ENCODE measurements at regions not wholly inside any gene's neighbourhood (a gene's known extent, or its start where the extent isn't known, plus 50 kb on each side); places are given as distances from the start of the nearest gene placed in this dataset.

DNA sequence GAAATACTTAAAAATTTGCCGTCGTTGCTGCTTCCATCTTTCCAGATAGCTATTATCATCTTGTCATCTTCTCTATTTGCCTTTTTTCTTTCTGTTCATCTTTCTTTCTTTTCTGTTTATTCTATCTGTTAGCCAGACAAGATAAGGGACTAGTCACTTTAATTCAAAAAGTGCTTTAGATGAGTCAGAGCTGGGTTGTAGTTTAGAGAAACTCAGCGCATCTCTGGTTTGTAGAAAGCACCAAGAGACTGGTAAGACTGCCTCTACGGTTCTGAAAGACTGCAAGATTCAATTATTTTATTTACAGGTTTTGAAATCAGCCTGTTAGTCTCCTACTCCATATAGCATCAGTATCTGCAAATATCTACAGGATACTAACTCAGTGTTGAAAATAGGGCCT, 562.8 kb upstream of the RIOK2 start:
- Histone ChIP-seq H3K36me3 (no peaks in the 10 kb centered on the region), H3K4me3 (no peak overlapping the region), H3K9me3 (no peaks in the 10 kb centered on the region), H3K27me3 (0 out of 2 replicates have a peak, but pooled peaks cover 5% of the 10 kb centered on the region)
- DNase-seq = no peak

DNA sequence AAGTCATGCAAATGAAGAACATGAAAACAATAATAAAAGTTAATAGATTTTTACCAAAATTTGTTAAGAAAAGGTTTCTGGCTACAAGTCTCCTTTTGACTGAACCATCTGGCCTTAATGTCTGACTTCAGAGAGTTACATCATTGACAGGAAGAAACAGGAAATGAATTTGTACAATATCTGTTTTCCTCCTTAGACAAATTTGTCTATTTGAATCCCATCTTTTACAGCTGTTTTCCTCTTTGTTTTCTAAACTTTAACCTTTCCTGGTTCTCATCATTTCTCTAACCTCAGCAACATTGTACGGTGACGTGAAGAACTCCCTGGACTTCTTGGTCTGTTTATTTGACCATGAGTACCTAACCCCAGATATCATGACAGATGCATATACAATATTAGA, 567.5 kb upstream of the RIOK2 start:
- Histone ChIP-seq H3K9me3 (no peaks in the 10 kb centered on the region), H3K36me3 (no peaks in the 10 kb centered on the region), H3K27me3 (no peaks in the 10 kb centered on the region), H3K4me3 (no peak overlapping the region)
- no peak for DNase-seq

DNA sequence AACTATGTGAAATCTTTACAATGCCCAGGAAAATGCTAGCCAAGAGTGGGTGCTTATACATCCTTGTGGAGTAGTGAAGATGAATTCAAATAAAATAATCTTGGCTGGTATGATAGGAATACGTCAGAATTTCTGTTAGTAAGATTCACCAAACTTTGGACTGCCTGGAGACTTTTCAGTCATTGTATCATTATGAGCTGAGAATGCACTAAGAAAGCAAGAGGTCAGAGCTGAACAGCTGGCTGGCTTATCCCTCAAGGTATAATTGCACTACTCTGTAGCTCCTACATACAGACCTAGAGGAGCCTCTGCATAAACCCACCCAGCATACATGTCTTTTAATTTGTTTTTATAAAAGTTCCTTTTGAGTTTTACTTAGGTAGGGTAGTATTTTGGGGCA, 568.5 kb upstream of the RIOK2 start:
- Histone ChIP-seq H3K36me3 (no peaks in the 10 kb centered on the region), H3K4me3 (no peak overlapping the region), H3K27me3 (no peaks in the 10 kb centered on the region), H3K9me3 (no peaks in the 10 kb centered on the region)
- no peak for DNase-seq

- no peaks in the 10 kb centered on the region for H3K36me3 ChIP-seq
- no peak overlapping the region for H3K4me3 ChIP-seq
- DNase-seq = no peak
- H3K27me3 ChIP-seq = no peaks in the 10 kb centered on the region
- H3K9me3 ChIP-seq = no peaks in the 10 kb centered on the region
Measured at GRCh38 chr5:97752871-97753270, 569.8 kb upstream of the RIOK2 start.

DNA sequence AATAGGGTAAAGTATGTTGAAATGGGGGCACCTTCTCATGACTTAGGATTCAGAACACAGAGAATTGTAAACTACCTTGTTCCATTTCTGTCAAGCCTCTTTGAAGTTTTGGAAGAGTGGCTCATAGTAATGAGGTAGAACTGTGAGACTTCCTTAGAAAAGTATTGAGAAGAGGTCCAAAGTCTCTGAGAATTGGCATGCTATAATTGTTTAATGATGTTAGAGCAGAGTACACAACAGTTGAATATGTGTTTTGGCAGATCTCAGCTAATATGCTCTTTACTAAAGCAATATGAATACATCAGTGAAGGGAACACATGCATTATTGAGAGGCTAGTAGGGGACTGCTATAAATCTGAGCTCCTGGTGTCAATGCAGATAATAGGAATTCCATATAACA, 579.4 kb upstream of the RIOK2 start:
- H3K27me3 ChIP-seq = 0 out of 2 replicates have a peak, but pooled peaks cover 2% of the 10 kb centered on the region
- no peaks in the 10 kb centered on the region for H3K9me3 ChIP-seq
- H3K36me3 ChIP-seq = no peaks in the 10 kb centered on the region
- DNase-seq = no peak
- H3K4me3 ChIP-seq = no peak overlapping the region

DNA sequence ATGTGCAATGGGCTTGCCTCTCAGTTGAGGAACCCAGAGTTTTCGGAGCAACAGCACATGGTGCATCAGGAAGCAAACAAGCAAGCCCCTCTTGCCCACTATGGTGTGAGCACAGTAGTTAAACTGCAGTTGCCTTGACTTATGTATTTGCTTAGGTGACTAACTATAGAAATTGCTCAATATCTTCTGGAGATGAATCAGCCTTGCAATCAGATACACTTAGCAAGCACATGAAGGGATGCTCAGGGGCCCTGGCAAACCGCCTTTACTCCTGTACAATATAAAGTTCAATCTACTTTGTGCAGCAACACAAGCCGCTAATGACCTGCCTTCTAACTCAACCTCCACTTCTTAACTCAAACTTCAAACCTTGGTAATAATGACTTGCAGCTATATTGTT, 581.7 kb upstream of the RIOK2 start:
- Histone ChIP-seq H3K36me3 (no peaks in the 10 kb centered on the region), H3K4me3 (no peak overlapping the region), H3K9me3 (no peaks in the 10 kb centered on the region), H3K27me3 (no peaks in the 10 kb centered on the region)
- DNase-seq = peak; percentile 24

- Histone ChIP-seq H3K36me3 (no peaks in the 10 kb centered on the region), H3K4me3 (no peak overlapping the region), H3K27me3 (peaks cover 3% of the 10 kb centered on the region; the same call in 1 of the 2 replicates), H3K9me3 (0 out of 2 replicates have a peak, but pooled peaks cover 2% of the 10 kb centered on the region)
- DNase-seq = no peak
Measured at GRCh38 chr5:97778451-97778850, 595.4 kb upstream of the RIOK2 start.

- no peaks in the 10 kb centered on the region for H3K27me3 ChIP-seq
Measured at GRCh38 chr5:97788369-97788768, 605.3 kb upstream of the RIOK2 start.

DNA sequence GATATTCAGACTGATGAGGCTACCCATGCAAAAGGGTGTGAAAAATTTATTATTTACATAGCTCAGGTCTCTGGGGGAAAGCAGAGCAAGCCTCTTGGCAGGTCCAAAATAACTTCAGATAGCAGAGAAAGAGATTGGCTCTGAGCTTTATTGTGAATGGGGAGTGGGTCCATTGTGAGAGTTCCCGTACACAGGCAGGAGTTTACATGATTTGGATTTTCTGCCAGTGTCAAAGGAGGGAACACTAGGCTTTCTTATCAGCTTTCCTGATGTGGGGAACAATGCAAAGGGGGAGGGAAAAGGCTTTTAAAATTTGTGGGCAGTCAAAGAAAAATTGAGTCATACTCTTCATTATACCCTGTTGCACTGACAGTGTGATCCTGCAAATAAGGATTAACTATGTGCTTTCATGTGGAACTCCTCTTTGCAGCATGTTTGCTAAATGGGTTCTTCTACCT, 615.0 kb upstream of the RIOK2 start:
- no peak overlapping the region for H3K4me3 ChIP-seq
- H3K27me3 ChIP-seq = peaks cover 4% of the 10 kb centered on the region; the same call in 1 of the 2 replicates
- DNase-seq = no peak
- no peaks in the 10 kb centered on the region for H3K36me3 ChIP-seq
- no peaks in the 10 kb centered on the region for H3K9me3 ChIP-seq

More at GRCh38 chr5:97788369-97788768, 605.3 kb upstream of the RIOK2 start:
- no peak for DNase-seq
- no peaks in the 10 kb centered on the region for H3K9me3 ChIP-seq
- H3K4me3 ChIP-seq = no peak overlapping the region
- no peaks in the 10 kb centered on the region for H3K36me3 ChIP-seq

- Histone ChIP-seq H3K4me3 (no peak overlapping the region), H3K36me3 (no peaks in the 10 kb centered on the region), H3K9me3 (no peaks in the 10 kb centered on the region), H3K27me3 (peaks cover 4% of the 10 kb centered on the region; the same call in 1 of the 2 replicates)
- no peak for DNase-seq
Measured at GRCh38 chr5:97801461-97801860, 618.4 kb upstream of the RIOK2 start.

DNA sequence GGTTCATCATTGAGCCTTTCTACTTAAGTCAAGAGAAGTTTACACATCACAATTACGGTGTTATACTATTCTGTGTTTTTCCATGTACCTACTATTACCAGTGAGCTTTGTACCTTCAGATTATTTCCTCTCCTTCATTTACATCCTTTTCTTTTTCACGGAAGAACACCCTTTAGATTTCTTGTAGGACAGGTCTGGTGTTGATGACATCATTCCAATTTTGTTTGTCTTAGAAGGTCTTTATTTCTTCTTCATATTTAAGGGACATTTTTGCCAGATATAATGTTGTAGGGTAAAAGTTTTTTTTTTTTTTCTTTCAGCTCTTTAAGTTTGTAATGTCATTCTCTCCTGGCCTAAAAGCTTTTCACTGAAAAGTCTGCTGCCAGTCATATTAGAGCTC, 637.1 kb upstream of the RIOK2 start:
- peaks cover 21% of the 10 kb centered on the region for H3K27me3 ChIP-seq
- no peak for DNase-seq
- H3K9me3 ChIP-seq = peaks cover 2% of the 10 kb centered on the region; the same call in 1 of the 2 replicates
- H3K36me3 ChIP-seq = no peaks in the 10 kb centered on the region
- H3K4me3 ChIP-seq = no peak overlapping the region

GRCh38 chr5:97832645-97833296, 649.7 kb upstream of the RIOK2 start:
- H3K9me3 ChIP-seq = peaks cover 8% of the 10 kb centered on the region
- peaks cover 66% of the 10 kb centered on the region for H3K27me3 ChIP-seq
- no peaks in the 10 kb centered on the region for H3K36me3 ChIP-seq
- no peak overlapping the region for H3K4me3 ChIP-seq
- DNase-seq = no peak

DNA sequence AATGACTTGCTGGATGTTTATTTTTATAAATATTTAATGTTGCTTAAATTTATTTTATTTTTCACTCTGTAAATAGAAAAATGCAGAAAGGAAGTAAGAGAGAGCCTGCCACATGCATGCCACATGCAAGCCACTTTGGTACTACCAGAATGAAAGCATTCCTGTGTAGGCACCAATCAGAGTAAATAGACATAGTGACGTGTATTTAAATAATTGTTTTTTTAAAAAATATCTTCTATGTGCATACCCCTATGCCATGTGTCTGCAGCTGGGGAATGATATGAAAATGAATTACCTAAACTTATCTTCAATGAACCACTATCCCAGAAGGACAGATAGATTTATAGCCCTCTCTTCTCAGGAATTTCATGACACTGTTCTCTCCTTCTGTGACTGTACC, 651.5 kb upstream of the RIOK2 start:
- no peak for DNase-seq
- H3K27me3 ChIP-seq = peaks cover 64% of the 10 kb centered on the region
- H3K9me3 ChIP-seq = peaks cover 6% of the 10 kb centered on the region; the same call in 1 of the 2 replicates
- no peak overlapping the region for H3K4me3 ChIP-seq
- H3K36me3 ChIP-seq = no peaks in the 10 kb centered on the region

DNA sequence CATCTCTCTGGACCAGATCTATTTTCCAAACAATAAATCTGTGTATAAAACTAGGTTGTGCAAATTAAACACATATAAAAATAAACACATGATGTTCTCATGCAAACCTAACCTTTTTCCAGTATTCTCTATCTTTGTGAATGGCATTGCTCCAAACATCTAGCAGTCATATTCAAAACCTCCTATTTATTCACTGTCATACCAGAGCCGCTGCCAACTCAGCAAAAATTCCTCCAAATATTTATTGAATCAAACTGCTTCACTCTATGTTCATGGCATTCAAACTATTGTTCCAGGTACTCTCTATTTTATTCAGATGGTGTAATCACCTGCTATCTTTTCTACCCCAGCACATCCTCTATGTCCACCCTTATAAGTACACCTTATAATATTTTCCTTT, 652.1 kb upstream of the RIOK2 start:
- Histone ChIP-seq H3K36me3 (no peaks in the 10 kb centered on the region), H3K4me3 (no peak overlapping the region)

DNA sequence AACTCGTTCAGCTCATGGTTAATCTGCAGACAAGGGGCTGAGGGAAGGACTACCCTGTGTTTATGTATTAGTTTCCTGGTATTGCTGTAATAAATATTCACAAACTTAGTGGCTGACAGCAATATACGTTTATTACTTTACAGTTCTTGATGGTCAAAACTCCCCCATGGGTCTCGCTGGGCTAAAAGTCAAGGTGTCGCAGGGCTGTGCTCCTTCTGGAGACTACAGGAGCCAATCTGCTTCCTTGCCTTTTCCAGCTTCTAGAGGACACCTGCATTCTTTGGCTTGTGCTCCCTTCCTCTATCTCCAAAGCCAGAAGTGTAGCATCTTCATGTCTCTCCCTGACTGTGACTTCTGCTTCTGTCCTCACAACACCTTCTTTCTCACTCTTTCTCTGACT, 653.8 kb upstream of the RIOK2 start:
- DNase-seq = no peak
- H3K9me3 ChIP-seq = peaks cover under 1% of the 10 kb centered on the region; the same call in 1 of the 2 replicates
- no peaks in the 10 kb centered on the region for H3K36me3 ChIP-seq
- no peak overlapping the region for H3K4me3 ChIP-seq
- H3K27me3 ChIP-seq = peaks cover 55% of the 10 kb centered on the region

More for the DNA sequence above, 652.1 kb upstream of the RIOK2 start:
- peaks cover 6% of the 10 kb centered on the region; the same call in 1 of the 2 replicates for H3K9me3 ChIP-seq
- no peak for DNase-seq
- peaks cover 61% of the 10 kb centered on the region for H3K27me3 ChIP-seq

- H3K27me3 ChIP-seq = peaks cover 44% of the 10 kb centered on the region
- H3K36me3 ChIP-seq = no peaks in the 10 kb centered on the region
- DNase-seq = no peak
- no peaks in the 10 kb centered on the region for H3K9me3 ChIP-seq
- no peak overlapping the region for H3K4me3 ChIP-seq
Measured at GRCh38 chr5:97838214-97838613, 655.2 kb upstream of the RIOK2 start.

DNA sequence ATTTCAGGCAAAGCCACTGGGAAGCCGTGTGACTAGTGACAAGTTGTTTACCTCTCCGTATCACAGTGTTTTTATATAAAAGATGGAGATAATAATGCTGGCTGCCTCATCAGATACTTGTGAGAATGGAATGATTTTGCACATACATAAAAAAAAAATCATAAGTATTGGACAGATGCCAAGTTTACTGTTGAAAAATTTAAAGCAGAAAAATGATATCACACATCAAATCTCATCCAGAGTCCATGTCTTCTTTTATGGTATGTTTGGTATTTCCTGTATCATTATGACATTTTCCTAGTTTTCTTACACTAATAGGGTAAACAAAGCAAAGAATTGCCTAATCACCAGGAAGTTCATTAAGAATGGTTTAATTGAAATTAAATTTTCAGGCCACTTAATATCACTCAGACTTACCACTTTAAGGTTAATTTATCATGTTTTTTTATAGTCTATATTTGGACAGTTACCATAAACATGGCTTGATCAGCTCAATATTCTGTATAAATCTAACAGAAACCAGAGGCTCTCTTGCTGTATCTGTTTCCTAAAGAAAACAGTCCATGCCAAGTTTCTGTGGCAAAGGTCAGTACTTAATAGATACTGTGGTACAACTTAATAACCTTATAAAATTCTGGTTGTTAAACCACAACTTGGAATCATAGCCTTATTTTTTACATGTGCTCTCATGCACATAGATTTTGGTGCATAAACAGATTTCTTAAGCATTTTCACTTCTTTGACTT, 656.5 kb upstream of the RIOK2 start:
- Histone ChIP-seq H3K36me3 (no peaks in the 10 kb centered on the region), H3K9me3 (no peaks in the 10 kb centered on the region), H3K27me3 (peaks cover 33% of the 10 kb centered on the region), H3K4me3 (no peak overlapping the region)
- DNase-seq = no peak

GRCh38 chr5:97840643-97841042, 657.6 kb upstream of the RIOK2 start:
- no peak for DNase-seq
- H3K36me3 ChIP-seq = no peaks in the 10 kb centered on the region
- no peaks in the 10 kb centered on the region for H3K9me3 ChIP-seq
- no peak overlapping the region for H3K4me3 ChIP-seq
- peaks cover 30% of the 10 kb centered on the region for H3K27me3 ChIP-seq

Data from MG63 (cell line).